Endothelial cell of umbilical vein (primary cell): ENCODE measurements at regions not wholly inside any gene's neighbourhood (a gene's known extent, or its start where the extent isn't known, plus 50 kb on each side); places are given as distances from the start of the nearest gene placed in this dataset.

Source experiments
- BruUV-seq: library from RNA; stranded (reverse); fragments of 400-500 nt; replicated peaks from 2 replicates; lab custom pipeline; 2021; lab: Mats Ljungman, UMichigan
- CTCF ChIA-PET: fragments of 300-600, 350-600 bp; sonication (Branson Sonifier 250); formaldehyde crosslinking; loops from one replicate; lab custom pipeline; 2021; ENCODE audit warnings: antibody characterized with exemption, inconsistent platforms; lab: Charles Lee
- POLR2A ChIA-PET: fragments of 300-600, 350-600 bp; sonication (Branson Sonifier 250); formaldehyde crosslinking; loops from one replicate; lab custom pipeline; 2021; ENCODE audit warnings: antibody characterized with exemption, inconsistent platforms; lab: Charles Lee
- DNase-seq: peaks from one replicate; pipeline ENCODE4 v3.0.0-alpha.2; 2011; ENCODE audit warnings: low read depth, low spot score
- FAIRE-seq: peaks from 2 replicates; lab custom pipeline; 2011; peaks lifted over from hg19 to GRCh38; lab: Jason Lieb, UNC
- H2AFZ ChIP-seq: 2 replicates; pipeline ENCODE4 v1.6.0; 2012; ENCODE audit warnings: low read depth, low read length, control low read depth, inconsistent platforms
- H3K27ac ChIP-seq: 2 replicates; pipeline ENCODE4 v1.5.1; 2011; ENCODE audit warnings: low read depth, mild to moderate bottlenecking, control low read depth, low read length, moderate library complexity; ENCODE audit not compliant: insufficient read depth
- H3K27me3 ChIP-seq, 2 experiments: 2 replicates each; pipeline versions ENCODE4 v1.6.0 to v1.6.1; 2011; ENCODE audit warnings: low read length in 2 of 2, mixed read lengths in 1 of 2; ENCODE audit not compliant: control insufficient read depth in 2 of 2, insufficient read depth in 2 of 2
- H3K36me3 ChIP-seq, 2 experiments: 2 replicates in 1 of 2; 3 replicates in 1 of 2; pipeline ENCODE4 v1.5.1; 2011; ENCODE audit warnings: low read length in 2 of 2, mild to moderate bottlenecking in 1 of 2, moderate library complexity in 1 of 2; ENCODE audit not compliant: control insufficient read depth in 2 of 2, insufficient read depth in 2 of 2; ENCODE audit errors: extremely low read depth in 1 of 2
- H3K4me1 ChIP-seq: 3 replicates; pipeline ENCODE4 v1.5.1; 2011; ENCODE audit warnings: mild to moderate bottlenecking, low read length; ENCODE audit not compliant: control insufficient read depth, insufficient read depth; ENCODE audit errors: extremely low read depth
- H3K4me2 ChIP-seq: 2 replicates; pipeline ENCODE4 v1.6.1; 2011; ENCODE audit warnings: low read length, control low read depth, mixed read lengths; ENCODE audit not compliant: insufficient read depth
- H3K4me3 ChIP-seq, 3 experiments: fragments of 200-600 bp in 1 of 3; sonication (generic), shearing (Covaris generic) in 1 of 3; replicated peaks in 1 of 3; 2 replicates each; pipeline ENCODE4 v1.5.1; 2011 to 2016; ENCODE audit warnings: control low read depth in 3 of 3, low read length in 3 of 3, mild to moderate bottlenecking in 2 of 3, inconsistent platforms in 1 of 3, low read depth in 1 of 3, moderate library complexity in 1 of 3; ENCODE audit not compliant: insufficient read depth in 1 of 3
- H3K79me2 ChIP-seq: 2 replicates; pipeline ENCODE4 v1.6.0; 2012; ENCODE audit warnings: low read length, inconsistent platforms; ENCODE audit not compliant: control insufficient read depth, insufficient read depth
- H3K9ac ChIP-seq: replicated peaks from 2 replicates; pipeline ENCODE3; 2011; ENCODE audit warnings: low read length, control low read depth; ENCODE audit not compliant: insufficient read depth; ENCODE audit errors: extremely low read depth
- H3K9me1 ChIP-seq: replicated peaks from 3 replicates; pipeline ENCODE4 v1.6.0; 2011; ENCODE audit warnings: mild to moderate bottlenecking, low read length; ENCODE audit not compliant: control insufficient read depth, insufficient read depth; ENCODE audit errors: extremely low read depth
- H3K9me3 ChIP-seq: replicated peaks from 2 replicates; pipeline ENCODE4 v1.5.1; 2012; ENCODE audit warnings: low read length, inconsistent platforms; ENCODE audit not compliant: control insufficient read depth, insufficient read depth
- H4K20me1 ChIP-seq: replicated peaks from 2 replicates; pipeline ENCODE3; 2011; ENCODE audit warnings: mild to moderate bottlenecking, low read length; ENCODE audit not compliant: control insufficient read depth, insufficient read depth; ENCODE audit errors: extremely low read depth
- EZH2 ChIP-seq: IDR thresholded peaks from 2 replicates; pipeline ENCODE4 v1.6.1; 2012; ENCODE audit warnings: borderline replicate concordance, low read depth, mild to moderate bottlenecking, moderate library complexity, low read length, inconsistent platforms; ENCODE audit not compliant: severe bottlenecking
- FOS ChIP-seq: IDR thresholded peaks from 2 replicates; pipeline ENCODE4 v1.6.1; 2011; ENCODE audit warnings: mild to moderate bottlenecking, low read length, moderate library complexity, borderline replicate concordance; ENCODE audit not compliant: insufficient read depth
- JUN ChIP-seq: IDR thresholded peaks from 2 replicates; pipeline ENCODE4 v1.6.1; 2011; ENCODE audit warnings: borderline replicate concordance, low read depth; ENCODE audit not compliant: insufficient read length, insufficient read depth
- POLR2AphosphoS5 ChIP-seq: IDR thresholded peaks from 2 replicates; pipeline ENCODE4 v1.6.1; 2012; ENCODE audit warnings: low read depth, mild to moderate bottlenecking, control low read depth, low read length, moderate library complexity; ENCODE audit not compliant: insufficient read depth
- dilution Hi-C: fragments of 300-500 bp; cut with MboI; formaldehyde crosslinking; loops from one replicate; pipeline ENCODE4 v1.15.0; 2019; ENCODE audit warnings: low sequenced_read_pairs; ENCODE audit not compliant: extremely low pct_ligation_motif_present
- intact Hi-C: fragments of 100-400 bp; cut with micrococcal nuclease; formaldehyde crosslinking; loops from one replicate; pipeline ENCODE4 v1.10.0; 2022

GRCh38 chr13:72390909-72391308 lies 336.5 kb downstream of the MZT1 start:
- no peaks in the 10 kb centered on the region for H3K4me1 ChIP-seq
- ChIA-PET POLR2A (no interaction called here), CTCF (no interaction called here)
- H3K4me3 ChIP-seq = no peak overlapping the region
- intact Hi-C loops = no loop called here
- H3K9ac ChIP-seq = no peak overlapping the region
- H3K36me3 ChIP-seq = no peaks in the 10 kb centered on the region
- no peaks in the 10 kb centered on the region for H3K79me2 ChIP-seq
- no TSS peak for BruUV-seq
- no peak for TF ChIP-seq POLR2AphosphoS5
- TF ChIP-seq FOS = no peak
- peak; percentile 32 for TF ChIP-seq JUN
- no peak for TF ChIP-seq EZH2
- H3K9me1 ChIP-seq = no peaks in the 10 kb centered on the region
- H3K27me3 ChIP-seq = no peaks in the 10 kb centered on the region
- H3K27ac ChIP-seq = no peak overlapping the region
- dilution Hi-C loops = no loop called here
- H4K20me1 ChIP-seq = no peaks in the 10 kb centered on the region
- DNase-seq (no peak), FAIRE-seq (no peak)
- H3K9me3 ChIP-seq = no peaks in the 10 kb centered on the region
- H2AFZ ChIP-seq = no peak overlapping the region
- H3K4me2 ChIP-seq = no peak overlapping the region

GRCh38 chr13:72386138-72386684 lies 341.2 kb downstream of the MZT1 start:
- H3K4me2 ChIP-seq = no peak overlapping the region
- H3K27ac ChIP-seq = no peak overlapping the region
- ChIA-PET CTCF (no interaction called here), POLR2A (no interaction called here)
- no peak overlapping the region for H3K4me3 ChIP-seq
- H3K9me3 ChIP-seq = no peaks in the 10 kb centered on the region
- H3K36me3 ChIP-seq = no peaks in the 10 kb centered on the region
- H3K9ac ChIP-seq = no peak overlapping the region
- H3K9me1 ChIP-seq = no peaks in the 10 kb centered on the region
- no peaks in the 10 kb centered on the region for H3K27me3 ChIP-seq
- no TSS peak for BruUV-seq
- no peak overlapping the region for H2AFZ ChIP-seq
- H4K20me1 ChIP-seq = no peaks in the 10 kb centered on the region
- DNase-seq (no peak), FAIRE-seq (no peak)
- H3K79me2 ChIP-seq = no peaks in the 10 kb centered on the region
- intact Hi-C loops = no loop called here
- dilution Hi-C loops = no loop called here
- TF ChIP-seq POLR2AphosphoS5 = no peak
- H3K4me1 ChIP-seq = no peaks in the 10 kb centered on the region
